GM12872 (cell line): ENCODE measurements at regions not wholly inside any gene's neighbourhood (a gene's known extent, or its start where the extent isn't known, plus 50 kb on each side); places are given as distances from the start of the nearest gene placed in this dataset.

Experiments
- CTCF ChIP-seq: IDR thresholded peaks from 3 replicates; pipeline ENCODE4 v1.5.1; 2011; ENCODE audit warnings: low read depth, mild to moderate bottlenecking, low read length, moderate library complexity; ENCODE audit not compliant: insufficient read depth

- no peak for TF ChIP-seq CTCF
Measured at GRCh38 chr6:74041420-74041819, 345.4 kb downstream of the CD109 start.

- TF ChIP-seq CTCF, result no peak
Measured at GRCh38 chr6:74018825-74019224, 322.8 kb downstream of the CD109 start.

- TF ChIP-seq CTCF, result no peak
Measured at GRCh38 chr6:74015427-74015826, 319.4 kb downstream of the CD109 start.

- TF ChIP-seq CTCF, result no peak
Measured at GRCh38 chr6:74000666-74001490, 304.9 kb downstream of the CD109 start.

GRCh38 chr6:73989428-73989827 is 293.4 kb downstream of the CD109 start:
- TF ChIP-seq CTCF, result no peak

GRCh38 chr6:73985891-73986290 is 289.9 kb downstream of the CD109 start:
- peak; percentile 27; the same call in 1 of the 3 replicates for TF ChIP-seq CTCF

- TF ChIP-seq CTCF, result no peak
Measured at GRCh38 chr6:73984571-73985210, 288.7 kb downstream of the CD109 start.
